GM12872 (cell line): ENCODE measurements at regions not wholly inside any gene's neighbourhood (a gene's known extent, or its start where the extent isn't known, plus 50 kb on each side); places are given as distances from the start of the nearest gene placed in this dataset.

Source experiments
- CTCF ChIP-seq: IDR thresholded peaks from 3 replicates; pipeline ENCODE4 v1.5.1; 2011; ENCODE audit warnings: low read depth, mild to moderate bottlenecking, low read length, moderate library complexity; ENCODE audit not compliant: insufficient read depth

- TF ChIP-seq CTCF, result no peak
These were observed 502.1 kb upstream of the MAP3K7 start for GRCh38 chr6:91088976-91089375.

GRCh38 chr6:91088515-91088914, 501.6 kb upstream of the MAP3K7 start:
- TF ChIP-seq CTCF, result no peak

DNA sequence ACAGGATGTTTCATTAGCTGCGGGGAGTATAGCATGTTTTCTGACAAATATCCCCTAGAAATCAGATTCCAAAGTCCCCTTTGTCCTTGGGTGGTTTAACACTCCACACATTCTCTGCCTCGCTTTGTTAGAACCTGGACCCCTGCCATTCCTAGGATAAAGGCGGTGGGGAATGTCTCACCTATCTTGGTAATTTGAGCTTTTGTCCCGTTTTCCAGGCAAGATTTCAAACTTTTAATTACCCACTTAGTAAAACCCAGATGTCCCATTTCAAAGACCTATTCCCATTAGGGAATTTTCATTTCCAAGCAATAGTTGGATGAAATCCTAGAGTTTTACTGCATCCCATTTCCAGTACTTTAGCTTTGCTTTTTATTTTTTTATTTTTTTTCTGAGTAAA, 501.0 kb upstream of the MAP3K7 start:
- TF ChIP-seq CTCF, result no peak

DNA sequence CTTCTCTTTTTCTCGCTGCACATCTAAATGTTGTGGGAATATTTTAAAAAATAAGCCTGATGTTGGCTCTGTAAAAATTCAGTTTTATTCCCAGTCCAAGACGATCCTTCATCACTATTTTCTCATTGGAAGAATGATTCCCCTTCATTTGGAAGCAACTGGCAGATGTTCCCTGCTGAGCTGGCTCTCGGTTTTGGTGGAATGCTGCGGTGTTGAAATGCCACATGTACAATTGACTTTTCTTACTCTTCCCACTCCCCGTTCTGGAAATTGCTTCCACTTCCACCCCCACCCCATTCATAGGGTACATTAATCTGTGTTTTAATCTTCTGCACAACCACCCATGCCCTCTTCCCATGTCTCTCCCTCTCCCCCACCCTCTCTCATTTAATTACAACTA, 496.3 kb upstream of the MAP3K7 start:
- TF ChIP-seq CTCF, result no peak

GRCh38 chr6:91082311-91082832, 495.5 kb upstream of the MAP3K7 start:
- TF ChIP-seq CTCF, result no peak

- TF ChIP-seq CTCF, result peak; percentile 62
These were observed 494.7 kb upstream of the MAP3K7 start for GRCh38 chr6:91081452-91082067.

GRCh38 chr6:91080871-91081270, 494.0 kb upstream of the MAP3K7 start:
- no peak for TF ChIP-seq CTCF
